Breast epithelium (tissue), 4 donors: ENCODE measurements at regions not wholly inside any gene's neighbourhood (a gene's known extent, or its start where the extent isn't known, plus 50 kb on each side); places are given as distances from the start of the nearest gene placed in this dataset.

ENCODE experiments used
- DNase-seq, 2 donors: peaks; one replicate each; pipeline ENCODE4 v3.0.0-alpha.2; 2019; ENCODE audit warnings: low spot score in 2 of 2
- H3K27ac ChIP-seq, 2 donors: fragments of 200-600 bp; sonication (generic) in 1 of 2; one replicate each; pipeline ENCODE4 v1.5.1; 2016 to 2019; ENCODE audit warnings: mild to moderate bottlenecking in 1 of 2
- H3K27me3 ChIP-seq, 2 donors: fragments of 200-600 bp; sonication (generic) in 1 of 2; one replicate each; pipeline versions ENCODE4 v1.5.1 to v1.6.0; 2017 to 2019; ENCODE audit warnings: control low read depth in 1 of 2, mild to moderate bottlenecking in 1 of 2
- H3K36me3 ChIP-seq: fragments of 200-600 bp; one replicate; pipeline ENCODE4 v1.5.1; 2019
- H3K4me1 ChIP-seq, 2 donors: fragments of 200-600 bp; sonication (generic); one replicate each; pipeline ENCODE4 v1.5.1; 2016 to 2019; ENCODE audit warnings: control low read depth in 1 of 2
- H3K4me3 ChIP-seq, 3 donors: fragments of 200-600 bp; sonication (generic); 1 replicate in 2 of 3; 2 replicates in 1 of 3; pipeline ENCODE4 v1.5.1; 2016 to 2019; ENCODE audit warnings: mild to moderate bottlenecking in 3 of 3, moderate library complexity in 2 of 3
- H3K9me3 ChIP-seq, 2 donors: fragments of 200-600 bp; sonication (generic) in 1 of 2; one replicate each; pipeline ENCODE4 v1.5.1; 2016 to 2019; ENCODE audit warnings: control low read depth in 1 of 2
- POLR2A ChIP-seq: fragments of 450-650 bp; IDR thresholded peaks from one replicate; pipeline ENCODE4 v1.6.1; 2016; ENCODE audit warnings: antibody characterized with exemption, mild to moderate bottlenecking, moderate library complexity
- POLR2AphosphoS5 ChIP-seq, 3 donors: sonication (generic); formaldehyde crosslinking; IDR thresholded peaks; one replicate each; pipeline ENCODE4 v1.6.1; 2017; ENCODE audit warnings: antibody characterized with exemption in 3 of 3
- intact Hi-C: fragments of 100-400 bp; cut with DNase I; formaldehyde crosslinking; loops from one replicate; pipeline ENCODE4 v1.15.1; 2023; ENCODE audit warnings: low total_unique reads
- TF ChIP-seq, protein P1 (sequence below), 3 donors: fragments of 450-650 bp; IDR thresholded peaks; one replicate each; pipeline ENCODE4 v1.5.1; 2016 to 2017; ENCODE audit warnings: antibody characterized with exemption in 3 of 3, mild to moderate bottlenecking in 3 of 3, moderate library complexity in 3 of 3

DNA sequence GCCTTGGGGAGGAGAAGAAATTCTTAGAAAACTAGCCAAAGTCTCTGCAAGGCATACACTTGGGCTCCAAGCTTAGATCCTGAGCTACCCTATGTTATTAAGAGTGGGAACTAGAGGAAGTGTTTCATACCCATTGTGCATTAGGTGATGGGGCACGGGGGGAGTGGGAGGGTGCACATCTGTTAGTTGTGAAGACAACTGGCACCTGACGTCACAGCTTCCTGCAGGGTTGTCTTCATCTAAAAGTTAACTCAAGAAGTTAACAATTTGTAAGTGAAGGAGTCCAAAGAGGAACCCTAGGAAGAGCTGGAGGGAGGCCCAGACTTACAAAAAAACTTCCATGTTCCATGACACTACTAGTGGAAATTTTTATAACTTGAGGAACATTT is 158.1 kb downstream of the ADRA2A start:
- Histone ChIP-seq H3K27ac (no peak overlapping the region), H3K4me1 (no peaks in the 10 kb centered on the region), H3K4me3 (no peak overlapping the region), H3K9me3 (no peaks in the 10 kb centered on the region), H3K36me3 (no peaks in the 10 kb centered on the region), H3K27me3 (peaks cover 0 to 3% of the 10 kb centered on the region in 2 donors)
- TF ChIP-seq POLR2A (no peak), POLR2AphosphoS5 (IDR thresholded peaks at IDR 0.05) (no peak)
- TF ChIP-seq, protein P1, sequence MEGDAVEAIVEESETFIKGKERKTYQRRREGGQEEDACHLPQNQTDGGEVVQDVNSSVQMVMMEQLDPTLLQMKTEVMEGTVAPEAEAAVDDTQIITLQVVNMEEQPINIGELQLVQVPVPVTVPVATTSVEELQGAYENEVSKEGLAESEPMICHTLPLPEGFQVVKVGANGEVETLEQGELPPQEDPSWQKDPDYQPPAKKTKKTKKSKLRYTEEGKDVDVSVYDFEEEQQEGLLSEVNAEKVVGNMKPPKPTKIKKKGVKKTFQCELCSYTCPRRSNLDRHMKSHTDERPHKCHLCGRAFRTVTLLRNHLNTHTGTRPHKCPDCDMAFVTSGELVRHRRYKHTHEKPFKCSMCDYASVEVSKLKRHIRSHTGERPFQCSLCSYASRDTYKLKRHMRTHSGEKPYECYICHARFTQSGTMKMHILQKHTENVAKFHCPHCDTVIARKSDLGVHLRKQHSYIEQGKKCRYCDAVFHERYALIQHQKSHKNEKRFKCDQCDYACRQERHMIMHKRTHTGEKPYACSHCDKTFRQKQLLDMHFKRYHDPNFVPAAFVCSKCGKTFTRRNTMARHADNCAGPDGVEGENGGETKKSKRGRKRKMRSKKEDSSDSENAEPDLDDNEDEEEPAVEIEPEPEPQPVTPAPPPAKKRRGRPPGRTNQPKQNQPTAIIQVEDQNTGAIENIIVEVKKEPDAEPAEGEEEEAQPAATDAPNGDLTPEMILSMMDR (IDR thresholded peaks at IDR 0.05), result no peak
- intact Hi-C loops, result no loop called here
- DNase-seq, result no peak

- H3K4me1 ChIP-seq, result no peaks in the 10 kb centered on the region
- DNase-seq, result no peak
- H3K36me3 ChIP-seq, result no peaks in the 10 kb centered on the region
- intact Hi-C loops, result no loop called here
- no peaks in the 10 kb centered on the region for H3K9me3 ChIP-seq
- H3K27ac ChIP-seq, result no peak overlapping the region
- no peak overlapping the region for H3K4me3 ChIP-seq
- TF ChIP-seq POLR2AphosphoS5 (IDR thresholded peaks at IDR 0.05), result no peak
- no peak for TF ChIP-seq POLR2A
- TF ChIP-seq, protein P1 (IDR thresholded peaks at IDR 0.05), result no peak
- peaks cover 0 to 4% of the 10 kb centered on the region in 2 donors for H3K27me3 ChIP-seq
Measured at GRCh38 chr10:111240348-111240747, 163.5 kb downstream of the ADRA2A start.

DNA sequence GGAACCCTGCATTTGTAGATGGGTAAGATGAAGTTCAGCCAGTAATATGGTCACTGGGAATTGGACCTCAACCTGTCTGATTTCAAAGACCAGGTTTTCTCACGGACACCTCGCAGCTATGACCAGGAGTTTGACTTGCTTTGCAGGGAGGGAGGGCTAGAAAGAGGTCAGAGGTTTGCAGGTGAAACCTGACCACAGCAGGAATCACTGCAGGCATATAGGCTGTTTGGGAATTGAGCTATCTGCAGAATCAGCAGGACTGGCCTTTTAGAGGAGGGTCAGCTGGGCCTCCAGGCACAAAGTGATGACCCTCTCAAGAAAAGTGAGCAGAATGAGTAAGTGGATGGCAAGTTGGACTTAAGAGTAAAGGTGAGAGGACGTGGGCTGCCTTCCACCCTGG is 166.3 kb downstream of the ADRA2A start:
- H3K27ac ChIP-seq, result no peak overlapping the region
- TF ChIP-seq POLR2AphosphoS5 (IDR thresholded peaks at IDR 0.05) (no peak), POLR2A (no peak)
- TF ChIP-seq, protein P1 (IDR thresholded peaks at IDR 0.05), result no peak
- DNase-seq, result no peak
- no peaks in the 10 kb centered on the region for H3K36me3 ChIP-seq
- H3K9me3 ChIP-seq, result no peaks in the 10 kb centered on the region
- H3K27me3 ChIP-seq, result peaks cover 0 to 7% of the 10 kb centered on the region in 2 donors
- intact Hi-C loops, result no loop called here
- no peak overlapping the region for H3K4me3 ChIP-seq
- no peaks in the 10 kb centered on the region for H3K4me1 ChIP-seq

GRCh38 chr10:111246136-111246535 is 169.3 kb downstream of the ADRA2A start:
- no peaks in the 10 kb centered on the region for H3K4me1 ChIP-seq
- peaks cover 0 to 3% of the 10 kb centered on the region in 2 donors for H3K9me3 ChIP-seq
- TF ChIP-seq, protein P1 (IDR thresholded peaks at IDR 0.05), result no peak
- TF ChIP-seq POLR2A (no peak), POLR2AphosphoS5 (IDR thresholded peaks at IDR 0.05) (no peak)
- no peak overlapping the region for H3K4me3 ChIP-seq
- H3K27me3 ChIP-seq, result peaks cover 0 to 7% of the 10 kb centered on the region in 2 donors
- no peaks in the 10 kb centered on the region for H3K36me3 ChIP-seq
- intact Hi-C loops, result no loop called here
- no peak overlapping the region for H3K27ac ChIP-seq
- DNase-seq, result no peak

GRCh38 chr10:111246814-111247452 is 170.1 kb downstream of the ADRA2A start:
- no peak overlapping the region for H3K27ac ChIP-seq
- DNase-seq, result no peak
- no peaks in the 10 kb centered on the region for H3K36me3 ChIP-seq
- peaks cover 0 to 7% of the 10 kb centered on the region in 2 donors for H3K27me3 ChIP-seq
- no peak overlapping the region for H3K4me3 ChIP-seq
- intact Hi-C loops, result no loop called here
- no peaks in the 10 kb centered on the region for H3K4me1 ChIP-seq
- H3K9me3 ChIP-seq, result peaks cover 0 to 8% of the 10 kb centered on the region in 2 donors
- TF ChIP-seq, protein P1 (IDR thresholded peaks at IDR 0.05), result no peak
- TF ChIP-seq POLR2A (no peak), POLR2AphosphoS5 (IDR thresholded peaks at IDR 0.05) (no peak)
